ENCODE measurements at regions not wholly inside any gene's neighbourhood (a gene's known extent, or its start where the extent isn't known, plus 50 kb on each side); places are given as distances from the start of the nearest gene placed in this dataset.

DNA sequence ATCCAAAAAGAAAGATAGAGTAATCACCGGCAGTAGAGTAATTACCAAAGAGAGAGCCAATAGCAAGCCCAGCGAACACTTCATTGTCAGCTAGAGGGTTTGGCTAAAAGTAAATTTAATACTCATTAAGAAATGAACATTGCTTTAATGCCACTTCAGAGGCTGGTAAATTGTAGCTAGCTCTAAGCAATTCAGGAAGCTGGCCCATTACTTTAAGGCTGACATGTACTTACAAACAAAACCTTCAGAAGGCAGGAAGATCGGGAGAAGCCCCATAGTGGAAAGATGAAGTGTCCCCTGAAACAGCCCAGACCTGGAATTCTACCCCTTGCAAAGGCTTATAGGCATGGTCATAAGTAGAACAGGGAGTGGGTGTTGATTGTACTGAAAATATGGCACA is 396.6 kb upstream of the ID4 start:
- Histone ChIP-seq H3K9me3 (no peaks in the 10 kb centered on the region), H3K27me3 (no peaks in the 10 kb centered on the region)
- no peak for TF ChIP-seq CTCF (IDR thresholded peaks at IDR 0.05)

DNA sequence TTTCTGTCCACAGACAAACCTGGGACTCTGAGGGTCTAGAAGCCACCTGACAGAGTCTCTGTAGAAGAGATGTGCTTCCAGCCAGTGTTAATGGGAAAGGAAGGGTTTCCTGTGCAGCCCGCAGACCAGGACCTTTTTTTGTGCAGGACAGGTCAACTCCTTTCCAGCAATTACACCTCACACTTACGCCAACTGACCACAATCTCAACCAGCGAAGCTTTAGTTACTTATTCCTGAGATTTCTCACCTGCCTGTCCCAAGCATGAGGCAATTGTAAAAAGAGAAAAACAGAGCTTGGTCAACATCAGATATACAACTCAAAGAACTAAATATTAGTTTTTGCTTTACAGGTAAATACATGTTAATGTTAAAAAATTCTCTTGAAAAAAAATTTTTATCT is 393.8 kb upstream of the ID4 start:
- Histone ChIP-seq H3K4me1 (ENCODE audit: control insufficient read depth in 1 of 2, insufficient read depth in 1 of 2, low read depth in 1 of 2, low read length in 1 of 2) (no peaks in the 10 kb centered on the region), H3K27me3 (no peaks in the 10 kb centered on the region), H3K36me3 (no peaks in the 10 kb centered on the region), H3K9me3 (no peaks in the 10 kb centered on the region), H3K27ac (no peak overlapping the region), H3K4me3 (ENCODE audit: low read depth in 1 of 2, low read length in 1 of 2) (no peak overlapping the region)
- TF ChIP-seq CTCF (IDR thresholded peaks at IDR 0.05), result no peak

More for the DNA sequence above, 396.6 kb upstream of the ID4 start:
- Histone ChIP-seq H3K27ac (no peak overlapping the region), H3K4me3 (ENCODE audit: low read depth in 1 of 2, low read length in 1 of 2) (no peak overlapping the region), H3K4me1 (ENCODE audit: control insufficient read depth in 1 of 2, insufficient read depth in 1 of 2, low read depth in 1 of 2, low read length in 1 of 2) (no peaks in the 10 kb centered on the region), H3K36me3 (no peaks in the 10 kb centered on the region)

- H3K27me3 ChIP-seq, result no peaks in the 10 kb centered on the region
- H3K36me3 ChIP-seq, result no peaks in the 10 kb centered on the region
- no peaks in the 10 kb centered on the region for H3K4me1 ChIP-seq (ENCODE audit: control insufficient read depth in 1 of 2, insufficient read depth in 1 of 2, low read depth in 1 of 2, low read length in 1 of 2)
- H3K4me3 ChIP-seq (ENCODE audit: low read depth in 1 of 2, low read length in 1 of 2), result no peak overlapping the region
- no peak for TF ChIP-seq CTCF (IDR thresholded peaks at IDR 0.05)
- H3K27ac ChIP-seq, result no peak overlapping the region
- H3K9me3 ChIP-seq, result no peaks in the 10 kb centered on the region
Measured at GRCh38 chr6:19444041-19444440, 393.1 kb upstream of the ID4 start.

DNA sequence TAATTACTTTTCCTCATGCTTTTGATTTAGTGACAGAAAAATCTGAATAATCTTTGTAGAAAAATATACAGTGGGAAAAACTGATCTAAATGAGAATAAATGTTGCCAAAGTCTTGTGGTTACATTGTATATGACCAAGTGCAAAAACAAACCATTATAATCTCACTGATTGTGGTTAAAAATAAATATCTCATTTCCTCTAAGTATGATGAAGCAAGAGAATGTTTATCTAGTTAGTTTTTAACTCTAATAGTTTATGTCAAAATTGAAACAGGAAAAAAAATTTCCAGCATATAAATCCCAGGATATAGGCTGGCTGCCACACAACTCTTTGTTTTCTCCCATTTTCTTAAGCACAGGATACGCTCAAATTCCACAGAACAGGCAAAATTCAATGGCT is 392.7 kb upstream of the ID4 start:
- no peaks in the 10 kb centered on the region for H3K4me1 ChIP-seq (ENCODE audit: control insufficient read depth in 1 of 2, insufficient read depth in 1 of 2, low read depth in 1 of 2, low read length in 1 of 2)
- H3K27ac ChIP-seq, result no peak overlapping the region
- TF ChIP-seq CTCF (IDR thresholded peaks at IDR 0.05), result no peak
- H3K27me3 ChIP-seq, result no peaks in the 10 kb centered on the region
- no peak overlapping the region for H3K4me3 ChIP-seq (ENCODE audit: low read depth in 1 of 2, low read length in 1 of 2)
- H3K9me3 ChIP-seq, result no peaks in the 10 kb centered on the region
- H3K36me3 ChIP-seq, result no peaks in the 10 kb centered on the region

GRCh38 chr6:19446570-19446969 is 390.6 kb upstream of the ID4 start:
- Histone ChIP-seq H3K27me3 (no peaks in the 10 kb centered on the region), H3K4me3 (ENCODE audit: low read depth in 1 of 2, low read length in 1 of 2) (no peak overlapping the region), H3K27ac (no peak overlapping the region), H3K9me3 (no peaks in the 10 kb centered on the region), H3K36me3 (no peaks in the 10 kb centered on the region), H3K4me1 (ENCODE audit: control insufficient read depth in 1 of 2, insufficient read depth in 1 of 2, low read depth in 1 of 2, low read length in 1 of 2) (no peaks in the 10 kb centered on the region)
- TF ChIP-seq CTCF (IDR thresholded peaks at IDR 0.05), result no peak

DNA sequence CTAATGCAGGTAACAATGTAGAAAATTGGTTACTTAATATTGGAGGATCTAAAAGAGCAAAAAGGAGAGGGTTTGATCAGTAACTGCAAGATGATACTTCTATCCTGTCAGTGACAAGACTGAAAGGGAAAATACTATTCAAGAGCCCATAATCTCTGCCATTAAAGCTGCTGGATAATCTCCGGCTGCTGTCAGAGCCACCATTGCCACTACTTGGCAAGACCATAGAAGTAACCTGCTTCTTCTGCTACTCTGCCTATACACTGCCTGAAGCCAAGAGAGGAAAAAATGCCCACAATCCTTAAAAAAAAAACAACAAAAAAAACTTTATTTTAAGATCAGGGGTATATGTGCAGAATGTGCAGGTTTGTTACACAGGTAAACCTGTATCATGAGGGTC is 386.5 kb upstream of the ID4 start:
- no peak overlapping the region for H3K4me3 ChIP-seq (ENCODE audit: low read depth in 1 of 2, low read length in 1 of 2)
- TF ChIP-seq CTCF (IDR thresholded peaks at IDR 0.05), result no peak
- H3K36me3 ChIP-seq, result no peaks in the 10 kb centered on the region
- H3K9me3 ChIP-seq, result no peaks in the 10 kb centered on the region
- no peak overlapping the region for H3K27ac ChIP-seq
- H3K4me1 ChIP-seq (ENCODE audit: control insufficient read depth in 1 of 2, insufficient read depth in 1 of 2, low read depth in 1 of 2, low read length in 1 of 2), result no peaks in the 10 kb centered on the region
- no peaks in the 10 kb centered on the region for H3K27me3 ChIP-seq
